Neural cell (in vitro differentiated cells): ENCODE measurements at regions not wholly inside any gene's neighbourhood (a gene's known extent, or its start where the extent isn't known, plus 50 kb on each side); places are given as distances from the start of the nearest gene placed in this dataset.

ENCODE experiments used
- H2AFZ ChIP-seq: fragments of 200-600, 300-800 bp; sonication (generic), shearing (Covaris generic); 2 replicates; pipeline ENCODE4 v1.6.0; 2014; ENCODE audit warnings: low read depth, mild to moderate bottlenecking, antibody characterized with exemption, low read length, moderate library complexity
- H3F3A ChIP-seq: fragments of 200-600 bp; shearing (Covaris generic); 2 replicates; pipeline ENCODE4 v1.6.1; 2016; ENCODE audit warnings: mild to moderate bottlenecking, moderate library complexity, mixed read lengths, antibody characterized with exemption, low read length; ENCODE audit not compliant: insufficient read depth, poor library complexity, severe bottlenecking
- H3K27ac ChIP-seq: fragments of 200-600, 300-800 bp; sonication (generic), shearing (Covaris generic); 2 replicates; pipeline ENCODE4 v1.5.1; 2014; ENCODE audit warnings: mild to moderate bottlenecking, low read length, moderate library complexity
- H3K27me3 ChIP-seq: fragments of 300-800, 200-600 bp; sonication (generic), shearing (Covaris generic); 2 replicates; pipeline ENCODE4 v1.6.0; 2014; ENCODE audit warnings: mild to moderate bottlenecking, low read depth, low read length, moderate library complexity; ENCODE audit not compliant: insufficient read depth
- H3K36me3 ChIP-seq: fragments of 300-800, 200-600 bp; sonication (generic), shearing (Covaris generic); 2 replicates; pipeline ENCODE4 v1.5.1; 2014; ENCODE audit warnings: mild to moderate bottlenecking, antibody characterized with exemption, low read length, moderate library complexity; ENCODE audit not compliant: insufficient read depth
- H3K4me2 ChIP-seq: fragments of 300-800, 200-600 bp; sonication (generic), shearing (Covaris generic); 2 replicates; pipeline ENCODE4 v1.6.0; 2014; ENCODE audit warnings: mild to moderate bottlenecking, low read length
- H3K4me3 ChIP-seq: fragments of 300-800, 200-600 bp; sonication (generic), shearing (Covaris generic); 2 replicates; pipeline ENCODE4 v1.5.1; 2014; ENCODE audit warnings: mild to moderate bottlenecking, low read length, moderate library complexity
- H3K79me2 ChIP-seq: fragments of 200-600 bp; shearing (Covaris generic); replicated peaks from 2 replicates; pipeline ENCODE4 v1.6.0; 2014; ENCODE audit warnings: mild to moderate bottlenecking, low read length, moderate library complexity; ENCODE audit not compliant: insufficient read depth
- H3K9ac ChIP-seq: fragments of 300-800, 200-600 bp; sonication (generic), shearing (Covaris generic); 2 replicates; pipeline ENCODE4 v1.6.1; 2016; ENCODE audit warnings: mild to moderate bottlenecking, low read length, mixed read lengths
- H3K9me2 ChIP-seq: fragments of 200-600 bp; shearing (Covaris generic); 2 replicates; pipeline ENCODE4 v1.6.1; 2016; ENCODE audit warnings: mild to moderate bottlenecking, low read length, mixed read lengths; ENCODE audit not compliant: insufficient read depth
- H3K9me3 ChIP-seq: fragments of 200-600, 300-800 bp; sonication (generic), shearing (Covaris generic); 2 replicates; pipeline ENCODE4 v1.6.1; 2016; ENCODE audit warnings: mild to moderate bottlenecking, mixed run types, low read length, moderate library complexity, mixed read lengths
- H4K20me1 ChIP-seq: fragments of 200-600 bp; shearing (Covaris generic); 2 replicates; pipeline ENCODE4 v1.6.1; 2016; ENCODE audit warnings: mild to moderate bottlenecking, mixed run types; ENCODE audit not compliant: insufficient read depth
- CTCF ChIP-seq: fragments of 450-650 bp; IDR thresholded peaks from 2 replicates; pipeline ENCODE4 v1.5.1; 2014; ENCODE audit warnings: antibody characterized with exemption, mild to moderate bottlenecking, moderate library complexity; ENCODE audit not compliant: poor library complexity, severe bottlenecking
- EP300 ChIP-seq: fragments of 450-650 bp; conservative IDR thresholded peaks from 2 replicates; pipeline ENCODE4 v1.6.1; 2014; ENCODE audit warnings: antibody characterized with exemption, mild to moderate bottlenecking, moderate library complexity; ENCODE audit not compliant: poor library complexity, severe bottlenecking
- EZH2 ChIP-seq: fragments of 200-600, 300-800 bp; shearing (Covaris generic), sonication (generic); IDR thresholded peaks from 2 replicates; pipeline ENCODE4 v1.6.1; 2014; ENCODE audit warnings: antibody characterized with exemption, low read length, borderline replicate concordance, mild to moderate bottlenecking; ENCODE audit not compliant: insufficient read depth, poor library complexity, severe bottlenecking
- MXI1 ChIP-seq: fragments of 450-650 bp; conservative IDR thresholded peaks from 2 replicates; pipeline ENCODE4 v1.6.1; 2014; ENCODE audit warnings: antibody characterized with exemption, mild to moderate bottlenecking; ENCODE audit not compliant: poor library complexity, severe bottlenecking
- POLR2AphosphoS5 ChIP-seq: IDR thresholded peaks from 2 replicates; pipeline ENCODE4 v1.6.1; 2012
- RAD21 ChIP-seq: fragments of 450-650 bp; conservative IDR thresholded peaks from 2 replicates; pipeline ENCODE4 v1.6.1; 2014; ENCODE audit warnings: antibody characterized with exemption, mild to moderate bottlenecking, moderate library complexity
- REST ChIP-seq: IDR thresholded peaks from 2 replicates; pipeline ENCODE4 v1.6.1; 2012; ENCODE audit warnings: borderline replicate concordance
- SMC3 ChIP-seq: fragments of 450-650 bp; conservative IDR thresholded peaks from 2 replicates; pipeline ENCODE4 v1.6.1; 2014; ENCODE audit warnings: antibody characterized with exemption, mild to moderate bottlenecking, moderate library complexity; ENCODE audit not compliant: poor library complexity
- TAF1 ChIP-seq: IDR thresholded peaks from 2 replicates; pipeline ENCODE4 v1.6.1; 2012; ENCODE audit warnings: low read depth

- H3F3A ChIP-seq, result no peaks in the 10 kb centered on the region
- H3K9me2 ChIP-seq, result no peaks in the 10 kb centered on the region
- no peaks in the 10 kb centered on the region for H3K27me3 ChIP-seq
- no peak overlapping the region for H2AFZ ChIP-seq
- no peaks in the 10 kb centered on the region for H3K79me2 ChIP-seq
- no peak overlapping the region for H3K9ac ChIP-seq
- H3K27ac ChIP-seq, result no peak overlapping the region
- TF ChIP-seq SMC3, result no peak
- TF ChIP-seq RAD21, result no peak
- H4K20me1 ChIP-seq, result no peaks in the 10 kb centered on the region
- no peak overlapping the region for H3K4me2 ChIP-seq
- no peaks in the 10 kb centered on the region for H3K36me3 ChIP-seq
- H3K4me3 ChIP-seq, result no peak overlapping the region
- H3K9me3 ChIP-seq, result no peaks in the 10 kb centered on the region
Measured at GRCh38 chr4:184329659-184330400, 112.2 kb upstream of the ENPP6 start.

GRCh38 chr4:184329235-184329634 lies 111.6 kb upstream of the ENPP6 start:
- no peak overlapping the region for H3K27ac ChIP-seq
- no peak overlapping the region for H3K9ac ChIP-seq
- H4K20me1 ChIP-seq, result no peaks in the 10 kb centered on the region
- no peak for TF ChIP-seq SMC3
- no peak for TF ChIP-seq CTCF
- TF ChIP-seq POLR2AphosphoS5, result no peak
- H3K36me3 ChIP-seq, result no peaks in the 10 kb centered on the region
- H3K9me3 ChIP-seq, result no peaks in the 10 kb centered on the region
- no peak overlapping the region for H2AFZ ChIP-seq
- H3K79me2 ChIP-seq, result no peaks in the 10 kb centered on the region
- no peaks in the 10 kb centered on the region for H3F3A ChIP-seq
- no peak overlapping the region for H3K4me2 ChIP-seq
- no peak overlapping the region for H3K4me3 ChIP-seq
- no peaks in the 10 kb centered on the region for H3K9me2 ChIP-seq
- no peaks in the 10 kb centered on the region for H3K27me3 ChIP-seq

- Histone ChIP-seq H3K9ac (no peak overlapping the region), H3K27me3 (no peaks in the 10 kb centered on the region), H4K20me1 (no peaks in the 10 kb centered on the region), H2AFZ (no peak overlapping the region), H3K4me3 (no peak overlapping the region), H3F3A (no peaks in the 10 kb centered on the region), H3K27ac (no peak overlapping the region), H3K9me3 (no peaks in the 10 kb centered on the region), H3K9me2 (no peaks in the 10 kb centered on the region), H3K79me2 (no peaks in the 10 kb centered on the region), H3K36me3 (no peaks in the 10 kb centered on the region), H3K4me2 (no peak overlapping the region)
- TF ChIP-seq EZH2, result no peak
- TF ChIP-seq REST, result no peak
- TF ChIP-seq SMC3, result no peak
- TF ChIP-seq POLR2AphosphoS5, result no peak
- TF ChIP-seq TAF1, result no peak
- TF ChIP-seq MXI1, result no peak
- TF ChIP-seq CTCF, result no peak
- TF ChIP-seq EP300, result no peak
- TF ChIP-seq RAD21, result no peak
Measured at GRCh38 chr4:184328022-184328736, 110.5 kb upstream of the ENPP6 start.
